NOMO-1 treated with DMSO at 0.1 percent for 48 hours (cell line): ENCODE measurements at regions not wholly inside any gene's neighbourhood (a gene's known extent, or its start where the extent isn't known, plus 50 kb on each side); places are given as distances from the start of the nearest gene placed in this dataset.

Experiments
- DNase-seq: peaks from one replicate; lab custom pipeline; 2025; ENCODE audit not compliant: unreplicated experiment; lab: John Stamatoyannopoulos, UW

DNA sequence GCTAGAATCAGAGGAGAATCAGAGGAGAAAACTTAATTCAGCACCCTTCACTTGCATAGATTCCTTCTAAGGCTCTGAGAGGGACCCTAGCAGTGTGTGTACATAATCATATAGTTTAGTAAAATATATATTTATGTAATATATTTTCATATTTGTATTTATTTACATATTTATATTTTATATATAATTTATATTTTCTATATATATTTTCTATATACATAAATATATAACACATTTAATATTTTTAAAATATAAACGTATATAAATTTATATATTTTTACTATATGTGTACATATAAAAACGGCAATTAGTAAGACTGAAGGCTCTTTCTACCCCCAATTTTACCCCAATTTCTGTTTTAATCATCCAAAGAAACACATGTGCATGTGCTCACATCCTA, 80.3 kb downstream of the NXPE2 start:
- DNase-seq = no peak

- DNase-seq = peak; percentile 3
Observed at GRCh38 chr11:114762408-114762807, 84.1 kb downstream of the NXPE2 start.

GRCh38 chr11:114764563-114764962, 86.2 kb downstream of the NXPE2 start:
- no peak for DNase-seq

- DNase-seq = no peak
Observed at GRCh38 chr11:114771172-114771571, 92.8 kb downstream of the NXPE2 start.

- no peak for DNase-seq
Observed at GRCh38 chr11:114773541-114774338, 95.4 kb downstream of the NXPE2 start.

- DNase-seq = peak; percentile 0
Observed at GRCh38 chr11:114774599-114775361, 96.5 kb downstream of the NXPE2 start.

DNA sequence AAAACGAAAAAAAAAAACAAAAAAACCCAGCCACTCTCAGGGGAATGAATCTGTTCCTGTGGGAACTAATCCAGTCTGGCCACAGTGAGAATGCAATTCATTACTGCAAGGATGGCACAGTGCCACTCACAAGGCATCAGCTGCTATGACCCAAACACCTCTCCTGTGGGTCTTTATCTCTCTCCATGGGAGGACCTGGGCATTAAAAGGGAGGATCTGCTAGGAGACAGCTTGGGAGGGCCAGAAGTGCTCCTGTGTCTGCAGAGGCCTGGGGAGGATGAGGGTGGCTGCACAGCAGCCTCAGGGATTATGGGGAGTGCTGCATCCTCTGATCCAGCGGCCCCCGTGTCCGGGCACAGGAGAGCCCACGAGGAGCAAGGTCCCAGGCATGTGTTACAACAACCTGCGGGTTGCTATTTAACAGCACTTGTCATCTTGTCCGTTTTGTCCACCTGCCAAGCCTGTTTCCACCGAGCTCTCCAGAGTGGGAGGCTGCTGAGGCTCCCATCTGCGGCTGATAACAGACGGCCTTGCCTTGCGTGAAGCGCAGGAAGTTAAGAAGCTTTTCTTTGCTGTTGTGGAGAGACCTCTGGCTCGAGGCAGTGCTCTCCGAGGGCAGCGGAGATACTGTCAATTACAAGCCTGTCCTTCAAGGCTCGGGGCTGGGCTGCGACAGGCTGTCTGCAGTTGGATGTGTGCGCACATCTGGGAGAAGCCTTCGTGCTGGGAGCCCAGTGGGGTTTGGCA, 97.7 kb downstream of the NXPE2 start:
- no peak for DNase-seq

DNA sequence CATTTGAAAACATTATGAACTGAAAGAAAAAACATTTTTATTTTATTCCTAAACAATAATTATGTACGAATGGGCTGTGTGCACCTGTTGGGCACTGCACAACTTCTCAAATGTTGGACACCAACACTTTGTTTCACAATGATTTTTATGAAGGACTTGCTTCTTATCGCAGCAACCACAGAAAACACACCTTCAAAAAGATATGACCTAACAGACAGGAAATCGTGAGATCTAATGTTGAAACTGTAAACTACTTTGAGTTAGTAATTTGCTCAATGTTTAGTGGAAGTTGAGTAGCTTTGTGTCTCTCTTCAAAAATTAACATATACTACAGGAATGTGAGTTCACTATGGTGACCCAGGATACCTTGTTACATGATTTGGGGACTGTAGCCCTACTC, 98.6 kb downstream of the NXPE2 start:
- DNase-seq = no peak

GRCh38 chr11:114779189-114779588, 100.9 kb downstream of the NXPE2 start:
- DNase-seq = no peak

GRCh38 chr11:114782650-114783310, 104.5 kb downstream of the NXPE2 start:
- DNase-seq = no peak

DNA sequence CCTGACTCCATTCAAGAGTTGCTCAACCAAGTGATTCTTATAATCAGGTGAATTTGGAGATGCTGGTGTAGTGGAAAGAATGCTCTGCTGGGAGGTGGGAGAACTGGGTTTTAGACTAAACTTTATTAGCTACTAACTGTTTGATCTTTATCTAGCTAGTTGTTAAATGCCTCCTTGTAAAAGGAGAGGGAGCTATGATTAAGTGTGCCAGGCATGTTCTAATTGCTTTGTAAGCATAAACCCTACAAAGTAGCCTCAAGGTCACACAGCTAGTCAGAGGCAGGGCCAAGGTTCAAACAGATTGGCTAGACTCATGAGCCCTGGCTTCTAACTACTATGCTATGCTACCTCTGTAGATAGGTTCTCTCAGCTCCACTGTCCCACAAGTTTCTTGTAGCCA, 105.5 kb downstream of the NXPE2 start:
- DNase-seq = no peak

DNA sequence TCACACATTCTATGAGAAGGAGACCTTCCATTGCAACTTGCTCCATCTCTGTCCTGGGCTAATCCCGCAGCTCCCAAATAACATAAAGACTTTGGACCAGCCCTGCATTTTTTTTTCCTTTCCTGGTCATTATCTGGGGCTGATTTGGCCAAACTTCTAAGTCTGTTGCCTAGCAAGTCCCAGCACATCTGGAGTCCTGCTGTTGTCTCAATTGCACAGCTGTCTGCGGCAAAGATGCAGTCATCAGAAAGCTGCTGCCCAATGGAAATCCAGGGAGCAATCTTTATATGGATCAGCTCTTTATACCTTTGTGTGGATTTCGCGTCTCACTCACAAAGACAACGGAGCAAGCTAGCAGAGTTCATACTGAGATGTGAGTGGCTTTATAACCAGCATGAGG, 105.9 kb downstream of the NXPE2 start:
- DNase-seq = no peak

DNA sequence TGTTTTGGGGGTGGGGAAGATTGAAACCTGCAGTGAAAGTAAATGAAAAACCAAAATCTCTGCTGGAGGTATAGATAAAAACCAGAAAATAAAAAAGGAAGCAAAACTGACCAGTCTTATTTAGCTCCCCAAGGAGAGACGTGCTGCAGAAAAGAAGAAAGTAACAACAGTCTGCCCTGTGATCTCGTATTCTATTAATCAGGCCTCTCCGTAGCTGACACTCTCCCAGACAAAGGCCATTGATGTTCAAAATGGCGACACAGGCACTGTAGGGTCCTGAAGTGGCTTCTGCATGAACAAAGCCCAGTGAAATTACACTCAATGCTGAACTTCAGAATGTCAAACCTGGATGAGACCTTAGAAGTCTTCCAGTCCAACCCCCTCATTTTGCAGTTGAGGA, 106.6 kb downstream of the NXPE2 start:
- no peak for DNase-seq

GRCh38 chr11:114785820-114786219, 107.5 kb downstream of the NXPE2 start:
- DNase-seq = no peak

GRCh38 chr11:114787126-114787525, 108.8 kb downstream of the NXPE2 start:
- DNase-seq = no peak

DNA sequence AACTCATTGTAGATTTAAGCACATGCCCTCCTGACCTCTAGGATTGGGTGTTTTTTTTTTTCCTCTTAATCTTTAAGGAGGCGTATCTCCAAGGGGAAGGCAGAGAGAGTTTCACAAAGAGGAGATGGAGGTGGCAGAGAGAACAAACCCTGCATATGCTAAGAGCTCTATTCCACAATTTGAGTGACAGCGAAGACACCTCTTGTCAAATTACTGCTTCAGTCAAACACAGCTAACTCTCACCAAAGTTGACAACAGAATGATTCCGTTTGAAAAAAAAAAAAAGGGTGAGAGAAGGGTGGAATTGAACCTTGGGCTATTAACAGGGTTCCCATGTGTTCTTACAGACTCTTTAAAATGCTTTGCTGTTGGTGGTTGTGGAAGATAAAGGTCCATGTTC, 112.6 kb downstream of the NXPE2 start:
- DNase-seq = no peak

- no peak for DNase-seq
Observed at GRCh38 chr11:114794048-114794684, 115.8 kb downstream of the NXPE2 start.

DNA sequence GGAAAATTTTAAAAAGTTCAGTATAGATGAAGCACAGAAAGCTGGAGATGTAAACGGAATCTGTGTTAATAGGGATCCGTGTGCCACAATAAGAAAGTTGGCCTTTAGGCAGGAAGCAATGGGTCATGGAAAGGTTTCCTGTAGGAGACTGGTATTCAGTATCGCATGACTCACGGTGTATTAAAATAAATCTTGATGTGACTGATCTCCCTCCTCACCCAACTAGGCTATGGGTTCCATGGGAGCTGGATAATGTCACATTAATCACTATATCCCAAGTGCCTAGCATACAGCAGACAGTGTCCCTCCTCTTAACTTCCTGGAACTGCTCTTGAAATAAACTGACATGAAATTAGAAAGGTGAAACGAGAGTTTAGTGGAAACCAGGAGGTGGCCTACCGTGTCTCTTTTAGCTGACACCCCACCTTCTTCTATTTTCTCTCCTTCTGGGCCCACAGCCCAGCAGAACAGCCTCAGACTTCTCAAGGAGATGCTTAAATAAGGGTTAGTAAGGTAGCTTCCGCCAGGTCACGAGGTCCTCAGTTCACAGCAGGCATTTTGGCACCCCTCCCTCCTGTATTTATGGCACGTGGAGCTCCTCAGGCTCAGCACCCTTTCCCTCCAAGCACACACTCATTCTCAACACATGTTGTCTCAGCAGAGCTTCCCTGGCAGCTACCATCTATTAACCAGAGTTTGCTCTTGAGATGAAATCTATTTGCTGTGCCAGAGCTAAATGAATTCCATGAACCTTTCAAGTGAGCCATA, 118.8 kb downstream of the NXPE2 start:
- DNase-seq = no peak

GRCh38 chr11:114799476-114799875, 121.1 kb downstream of the NXPE2 start:
- no peak for DNase-seq

- no peak for DNase-seq
Observed at GRCh38 chr11:114801773-114802172, 123.4 kb downstream of the NXPE2 start.
